T-helper 2 cell (primary cell): ENCODE measurements at regions not wholly inside any gene's neighbourhood (a gene's known extent, or its start where the extent isn't known, plus 50 kb on each side); places are given as distances from the start of the nearest gene placed in this dataset.

ENCODE experiments used
- DNase-seq, 5 experiments: peaks; one replicate each; pipeline versions ENCODE4 v3.0.0 to v3.0.0-alpha.2; 2012 to 2022

DNA sequence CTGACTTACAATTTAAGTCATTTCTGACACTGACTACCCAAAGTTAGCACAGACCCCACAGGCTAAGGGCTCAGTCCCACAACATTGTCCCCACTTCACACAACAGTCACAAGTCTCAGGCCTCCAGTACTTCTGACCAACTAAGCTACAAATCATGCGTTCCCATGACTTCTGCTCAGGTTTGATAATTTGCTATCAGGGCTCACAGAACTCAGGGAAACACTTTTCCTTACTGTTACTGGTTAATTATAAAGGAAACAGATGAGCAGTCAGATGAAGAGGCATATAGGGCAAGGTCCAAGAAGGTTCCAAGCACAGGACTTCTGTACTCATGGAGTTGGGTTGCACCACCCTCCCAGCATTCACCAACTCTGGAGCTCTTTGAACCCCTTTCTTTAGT lies 151.2 kb upstream of the TNR start:
- no peak for DNase-seq

DNA sequence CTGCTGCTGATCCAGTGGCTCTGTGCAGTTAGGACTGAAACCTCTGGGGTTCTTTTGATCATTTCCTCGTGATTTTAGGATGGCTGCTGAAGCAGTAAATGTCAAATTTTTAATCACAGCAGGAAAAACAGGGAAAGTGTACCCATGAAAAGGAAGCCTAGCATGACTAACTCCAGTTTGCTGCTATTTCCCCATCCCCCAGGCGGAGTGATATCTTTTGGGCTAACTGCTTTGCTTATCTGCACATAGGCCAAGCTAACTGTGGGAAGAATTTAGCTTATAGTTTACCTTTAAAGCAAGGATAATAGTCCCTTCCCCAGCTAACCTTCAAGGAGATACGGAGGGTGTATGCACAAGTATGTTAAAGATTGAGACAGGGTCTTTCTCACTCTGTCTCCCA lies 149.8 kb upstream of the TNR start:
- no peak for DNase-seq

DNA sequence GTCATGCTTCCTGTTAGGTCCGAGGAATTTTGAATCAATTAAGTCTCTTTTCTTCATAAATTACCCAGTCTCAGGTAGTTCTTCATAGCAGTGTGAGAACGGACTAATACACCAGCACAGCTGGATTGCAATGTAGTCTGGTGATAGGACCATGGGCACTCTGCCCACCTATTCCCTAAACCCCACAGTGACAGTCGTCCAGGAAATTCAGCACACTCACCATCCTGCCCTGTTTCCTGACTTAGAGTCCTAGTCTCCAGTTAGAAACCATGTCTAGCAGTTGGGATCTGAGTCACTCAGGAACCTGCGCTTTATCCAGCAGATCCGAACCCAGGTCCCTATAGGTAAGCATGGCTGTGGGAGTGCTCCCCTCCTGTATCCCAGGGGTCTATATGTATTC lies 149.3 kb upstream of the TNR start:
- no peak for DNase-seq

DNA sequence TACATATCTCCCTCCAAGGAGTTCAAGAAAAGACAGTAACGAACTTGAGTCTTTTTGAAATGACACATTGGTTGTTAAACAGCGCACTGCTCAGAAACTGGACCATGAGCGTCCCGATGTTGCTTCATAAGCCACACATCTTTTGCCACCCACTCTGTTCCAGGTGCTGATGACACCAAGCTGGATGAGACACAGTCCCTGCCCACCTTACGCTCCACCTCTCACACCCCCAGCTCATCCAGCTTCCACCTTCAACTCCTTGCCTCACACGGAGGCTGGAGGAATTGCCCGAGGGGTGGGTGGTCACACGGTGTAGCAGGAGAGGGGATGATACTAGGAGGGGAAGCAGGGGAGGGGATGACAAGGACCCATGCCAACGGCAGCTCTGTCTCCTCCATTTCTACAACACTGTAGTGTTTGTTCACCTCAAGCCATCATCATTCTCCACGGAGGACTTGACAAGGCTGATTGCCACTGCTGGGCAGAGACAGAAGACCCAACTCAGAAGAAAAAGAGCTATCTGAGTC lies 148.5 kb upstream of the TNR start:
- no peak for DNase-seq

DNA sequence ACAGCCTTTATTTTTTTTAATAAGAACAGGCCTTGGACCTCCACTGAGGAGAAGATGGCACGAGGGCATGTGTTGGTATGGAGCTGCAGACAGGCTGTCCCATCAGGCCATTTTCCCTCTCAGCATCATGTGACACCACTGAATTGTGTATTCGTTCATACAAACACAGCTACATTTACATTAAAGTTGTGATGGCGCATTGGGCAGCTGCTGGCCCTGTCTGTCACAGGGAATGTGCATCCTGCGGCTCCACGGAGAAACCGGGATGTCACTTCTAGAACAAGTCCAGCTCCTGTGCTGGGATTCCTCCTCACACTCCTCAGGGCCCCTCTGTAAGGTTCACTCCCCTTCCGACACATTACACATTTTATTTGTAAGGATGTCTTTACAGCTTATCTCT lies 147.6 kb upstream of the TNR start:
- DNase-seq = no peak

DNA sequence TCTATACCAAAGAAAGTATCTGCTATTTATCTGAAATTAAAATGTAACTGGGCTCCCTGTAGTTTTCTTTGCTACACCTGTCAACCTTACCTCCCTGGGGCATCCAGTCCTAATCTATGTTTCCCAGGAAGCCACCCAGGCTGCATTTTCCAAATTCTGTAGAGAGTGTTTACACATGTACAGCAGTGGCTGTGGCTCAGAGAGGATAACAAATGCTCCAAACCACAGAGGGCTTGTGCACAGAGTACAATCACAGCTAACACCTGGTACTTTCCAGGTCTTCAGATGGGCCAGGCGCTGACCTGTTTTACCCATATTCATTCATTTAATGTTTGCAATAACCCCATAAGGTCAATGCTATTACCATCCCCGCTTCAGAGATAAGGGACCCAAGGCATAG lies 146.5 kb upstream of the TNR start:
- DNase-seq = no peak

DNA sequence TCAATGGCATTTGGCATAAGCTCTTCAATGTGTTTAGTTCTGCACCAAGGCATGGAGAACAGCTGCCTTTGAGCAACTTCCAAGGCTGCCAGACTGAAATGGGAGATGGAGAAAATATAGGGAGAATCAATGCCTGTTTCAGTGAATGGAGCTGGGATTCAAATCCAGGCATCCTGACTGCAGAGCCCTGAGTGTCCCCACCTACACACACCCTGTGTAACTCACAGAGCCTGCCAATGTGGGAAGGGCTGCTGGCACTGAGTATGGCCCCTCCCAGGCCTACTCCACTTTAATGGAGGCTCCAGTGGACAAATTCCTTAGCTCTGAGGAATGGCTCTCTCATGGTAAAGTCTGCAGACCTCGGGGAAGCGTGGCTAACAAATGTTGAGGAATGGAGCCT lies 145.6 kb upstream of the TNR start:
- no peak for DNase-seq

DNA sequence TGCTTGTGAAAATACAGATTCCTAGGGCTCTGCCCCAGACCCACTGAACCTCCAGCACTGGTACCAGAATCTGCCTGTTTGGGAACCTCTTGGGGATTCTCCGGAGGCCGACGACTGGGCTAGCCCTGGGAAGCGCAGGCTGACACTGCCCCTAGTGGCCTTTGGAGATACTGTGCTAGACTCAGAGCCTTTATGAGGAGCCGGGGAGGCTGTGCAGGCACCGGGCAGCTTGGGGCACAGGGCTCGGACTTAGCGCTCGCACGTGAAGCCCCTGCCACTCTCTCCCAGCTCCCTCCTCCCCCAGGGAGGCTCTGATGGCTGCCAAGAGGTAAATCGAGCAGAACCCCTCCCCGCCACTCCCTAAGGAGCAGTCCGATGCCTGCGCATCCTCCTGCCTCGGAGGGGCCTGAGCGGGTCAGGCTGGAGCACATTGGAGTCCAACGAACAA lies 144.6 kb upstream of the TNR start:
- peak in 1 of 5 experiments; percentile 10 for DNase-seq

DNA sequence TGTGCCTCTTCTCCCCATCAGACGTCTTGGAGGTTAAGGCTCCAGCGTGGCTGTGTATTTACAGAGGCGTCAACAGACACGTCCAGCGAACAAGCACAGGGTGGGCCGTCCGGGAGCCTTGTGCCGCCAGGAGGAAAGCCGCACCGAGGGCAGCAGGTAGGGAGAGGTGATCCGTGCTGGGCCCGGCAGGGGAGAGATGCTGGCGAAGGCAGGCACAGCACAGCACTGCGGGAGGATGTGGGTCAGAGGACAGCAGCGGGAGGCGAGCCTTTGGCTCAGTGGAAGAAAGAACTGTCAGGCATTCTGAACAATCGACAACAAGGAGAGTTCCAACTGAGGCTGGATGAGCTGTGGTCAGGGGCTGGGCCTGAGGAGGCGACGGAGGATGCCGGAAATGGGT lies 144.1 kb upstream of the TNR start:
- no peak for DNase-seq

DNA sequence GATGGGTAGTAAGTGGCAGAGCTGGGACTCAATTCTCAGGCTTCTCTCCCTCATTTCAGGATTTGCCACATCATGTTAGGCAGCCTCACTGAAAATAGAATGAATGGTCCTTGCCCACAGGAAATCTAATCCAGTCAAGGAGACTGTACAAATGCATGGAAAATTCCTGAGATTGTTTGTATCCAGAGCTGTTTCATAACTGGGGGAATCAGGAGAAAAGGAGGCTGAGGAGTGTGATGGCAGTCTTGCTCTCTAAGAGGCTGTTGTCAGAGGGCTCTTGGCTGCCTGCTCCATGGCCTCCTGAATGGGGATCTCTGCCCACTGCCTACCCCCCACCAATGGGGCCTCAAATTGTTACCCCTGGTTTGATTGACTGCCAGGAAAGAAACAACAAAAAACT lies 141.9 kb upstream of the TNR start:
- no peak for DNase-seq

DNA sequence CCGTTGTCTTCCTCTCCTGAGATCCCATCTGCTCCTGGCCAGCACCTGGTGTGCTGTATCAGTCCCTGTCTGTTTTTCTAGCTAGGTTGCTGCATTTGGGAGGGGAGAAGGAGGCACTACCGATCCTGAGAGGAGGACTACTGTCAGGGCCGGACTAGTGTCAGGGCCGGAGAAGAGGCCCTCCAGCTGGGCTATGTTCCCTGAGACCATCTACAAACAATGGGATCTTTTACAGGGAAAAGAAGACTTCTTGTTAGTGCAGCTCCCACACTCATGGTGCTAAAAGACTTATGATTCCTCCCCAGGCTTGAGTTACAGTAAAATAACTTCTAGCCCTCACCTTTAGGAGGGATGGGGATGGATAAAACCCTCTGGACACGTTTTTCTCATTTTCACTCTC lies 141.0 kb upstream of the TNR start:
- no peak for DNase-seq

DNA sequence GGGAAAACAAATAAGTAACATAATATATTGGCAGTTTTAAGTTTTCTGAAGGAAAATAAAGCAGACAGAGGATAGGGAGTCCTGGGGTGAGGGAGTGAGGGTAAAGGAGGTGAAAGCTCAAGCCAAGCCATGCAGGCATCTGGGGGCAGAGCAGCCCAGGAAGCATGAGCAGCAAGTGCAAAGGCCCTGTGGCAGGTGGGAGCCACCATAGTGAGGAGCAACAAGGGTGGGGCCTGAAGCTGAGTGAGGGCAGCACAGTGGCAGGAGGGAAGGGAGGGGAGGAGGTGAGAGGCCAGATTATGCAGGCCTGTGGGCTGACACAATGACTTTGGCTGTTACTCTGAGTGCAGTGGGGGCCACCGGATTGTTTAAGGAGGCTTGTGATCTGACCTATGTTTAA lies 138.8 kb upstream of the TNR start:
- no peak for DNase-seq

DNA sequence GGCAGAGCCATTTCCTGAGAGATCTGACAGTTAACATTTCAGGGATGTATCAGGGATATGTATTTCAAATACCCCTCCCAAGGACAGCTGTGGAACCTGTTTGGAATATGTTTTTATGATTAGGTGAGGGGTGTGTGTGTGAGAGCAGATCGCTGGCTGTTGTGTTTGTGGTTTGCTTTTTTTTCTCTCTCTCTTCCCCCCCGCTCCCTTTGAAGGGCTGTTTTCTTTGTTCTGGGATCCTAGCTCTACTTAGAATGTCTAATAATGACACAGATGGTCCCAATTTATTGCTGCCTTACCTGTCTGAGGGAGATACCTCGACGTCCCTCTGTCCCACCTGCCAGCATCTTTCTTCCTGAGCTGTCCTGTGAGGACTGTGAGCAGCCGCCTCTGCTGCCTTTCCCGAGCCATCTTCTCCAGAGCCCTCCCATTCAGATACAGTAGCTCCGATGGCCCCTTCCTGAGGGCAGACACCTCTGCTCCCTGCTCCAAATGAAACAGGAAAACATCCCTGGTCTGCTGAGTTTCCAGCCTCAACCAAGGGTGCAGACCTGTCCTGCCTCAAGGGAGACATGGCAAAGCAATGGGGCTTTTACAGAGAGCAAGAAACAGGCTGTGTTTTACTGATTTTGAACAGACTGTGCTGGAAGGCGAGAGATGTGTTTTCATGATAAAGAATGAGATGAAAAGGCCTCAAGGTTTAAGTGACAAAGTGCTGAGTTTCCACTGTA lies 138.0 kb upstream of the TNR start:
- no peak for DNase-seq

DNA sequence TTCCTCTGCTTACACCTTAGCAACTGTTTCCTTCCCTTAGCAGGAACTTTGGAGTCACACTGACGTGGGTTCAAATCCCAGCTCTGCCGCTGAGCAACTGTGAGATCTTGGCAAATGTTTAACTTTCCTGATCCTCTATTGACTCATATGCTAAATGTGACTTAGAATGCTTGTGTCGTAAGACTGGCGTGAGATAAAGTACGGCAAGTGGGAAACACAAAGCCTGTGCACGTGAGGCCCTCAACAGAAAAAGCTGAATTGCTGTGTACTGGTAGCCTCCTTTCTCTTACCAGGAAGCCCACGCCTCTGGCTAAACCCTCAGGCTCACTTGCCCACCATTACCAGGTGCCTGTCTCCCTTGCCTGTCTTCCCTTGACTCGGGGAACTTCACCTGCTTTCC lies 135.4 kb upstream of the TNR start:
- no peak for DNase-seq

DNA sequence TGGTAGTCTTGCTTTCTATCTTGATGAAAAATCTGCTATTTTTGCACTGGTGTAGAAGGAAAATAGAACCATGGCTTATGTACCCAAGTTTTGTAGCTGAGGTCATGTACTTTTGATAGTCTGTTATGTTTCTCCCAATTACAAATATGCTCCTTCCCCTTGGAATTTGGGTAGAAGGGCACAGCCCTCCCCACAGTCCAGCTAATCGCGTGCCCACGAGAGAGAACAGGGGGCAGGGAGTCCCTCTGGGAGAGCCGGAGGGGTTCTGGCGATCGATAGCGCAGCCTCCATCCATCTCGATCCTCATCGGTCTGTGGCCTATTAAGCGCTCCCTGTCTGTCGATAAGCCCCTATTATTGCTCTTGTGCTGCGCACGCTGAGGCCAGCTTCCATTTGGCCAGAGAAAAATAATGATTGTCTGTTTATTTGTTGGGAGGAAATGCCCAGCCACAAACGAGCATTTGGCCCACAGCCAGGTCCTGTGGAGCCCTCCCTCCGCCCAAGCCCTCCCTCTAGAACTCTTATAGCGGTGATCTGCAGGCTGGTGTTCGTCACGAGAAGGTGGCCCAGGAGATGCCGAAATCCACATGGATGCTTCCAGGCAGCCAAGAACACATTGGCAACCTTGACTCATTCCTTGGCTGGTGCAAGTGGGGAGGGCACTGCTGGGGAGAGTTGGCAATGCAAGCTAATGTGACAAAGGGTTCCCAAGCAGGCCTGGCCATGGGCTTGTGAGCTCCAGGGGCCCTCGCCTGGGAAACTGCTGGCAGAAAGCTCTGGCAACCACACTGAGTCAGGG lies 134.7 kb upstream of the TNR start:
- no peak for DNase-seq

DNA sequence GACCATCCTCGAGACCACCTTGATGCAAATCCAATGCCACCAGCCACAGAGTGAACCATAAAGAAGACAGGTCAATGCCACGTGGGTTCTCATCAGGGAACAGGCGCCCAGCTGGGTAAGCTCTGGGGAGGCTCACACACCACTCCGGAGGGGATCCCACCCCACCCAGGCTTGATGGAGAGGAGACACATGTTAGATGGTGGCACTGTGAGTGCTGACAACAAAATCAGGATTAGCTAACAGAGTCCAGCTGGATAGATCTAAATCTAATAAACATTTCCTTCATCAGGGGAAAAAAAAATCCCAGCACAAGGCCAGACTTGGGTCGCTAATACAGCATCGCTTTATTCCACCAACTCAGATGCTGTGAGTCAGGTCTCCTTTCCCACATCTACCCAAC lies 132.2 kb upstream of the TNR start:
- no peak for DNase-seq

DNA sequence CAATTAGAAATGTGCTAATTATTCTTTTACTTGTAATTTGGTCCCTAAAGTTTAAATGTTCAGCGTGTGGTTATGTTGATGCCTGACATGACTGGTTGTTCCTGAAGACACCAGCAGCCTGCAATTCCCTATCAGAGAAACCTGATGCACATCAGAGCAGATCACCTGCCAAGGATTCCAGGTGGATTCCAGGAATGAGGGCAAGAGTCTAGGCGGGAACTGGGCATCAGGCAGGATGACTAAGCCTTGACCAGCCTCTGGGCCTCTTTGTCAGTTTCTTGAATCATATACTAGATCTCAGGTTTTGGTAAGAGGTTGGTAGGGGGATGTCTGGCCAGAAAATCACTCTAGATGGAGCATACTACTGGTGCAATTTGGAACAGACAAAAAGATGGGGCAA lies 130.7 kb upstream of the TNR start:
- DNase-seq = no peak

DNA sequence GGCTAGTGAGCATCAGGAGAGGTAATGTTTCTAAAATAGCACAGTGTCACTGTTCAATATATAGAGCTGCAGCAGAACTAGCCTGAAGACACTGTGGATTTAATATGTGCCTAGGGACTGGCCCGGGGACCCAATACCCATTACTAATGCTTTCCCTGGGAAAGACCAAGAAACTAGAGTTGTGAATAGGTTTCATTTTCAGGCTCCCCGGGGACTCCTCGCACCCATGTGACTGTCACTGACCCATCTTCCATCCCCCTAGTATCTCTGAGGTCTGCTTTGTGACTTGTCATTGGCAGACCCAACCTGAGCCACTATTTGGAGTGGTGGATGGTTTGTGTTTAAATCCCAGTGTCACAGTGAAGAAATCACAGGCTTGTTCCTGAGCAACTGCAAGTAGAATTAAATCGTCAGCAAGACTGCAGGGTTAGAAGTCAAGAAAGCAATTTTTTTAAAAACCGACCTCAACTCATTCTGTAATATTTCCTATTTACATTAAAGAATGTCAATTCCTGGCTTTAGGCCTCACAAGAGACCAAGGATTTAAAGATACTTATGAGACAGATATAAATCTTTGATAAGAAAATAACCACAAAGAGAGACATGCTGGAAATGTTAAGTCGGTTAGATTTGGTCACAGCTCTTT lies 130.0 kb upstream of the TNR start:
- no peak for DNase-seq

DNA sequence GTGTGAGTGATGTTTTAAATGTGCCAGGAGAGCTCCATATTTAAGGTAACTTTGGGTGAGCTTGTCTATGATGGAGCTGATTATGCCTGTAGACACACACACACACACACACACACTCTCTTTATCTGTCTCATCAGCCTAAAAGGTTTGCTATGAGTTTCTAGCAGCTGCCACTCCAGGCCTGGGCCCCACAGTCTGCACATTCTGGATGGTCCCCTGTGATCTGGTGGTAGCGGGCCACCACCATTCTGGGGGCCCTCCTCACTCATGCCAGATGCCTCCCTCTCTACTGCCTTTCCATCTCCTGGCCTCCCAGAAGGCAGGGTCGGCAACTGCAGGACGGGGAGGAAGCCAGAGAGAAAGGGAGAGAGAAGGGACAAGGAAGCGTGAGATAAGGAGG lies 129.2 kb upstream of the TNR start:
- DNase-seq = no peak

DNA sequence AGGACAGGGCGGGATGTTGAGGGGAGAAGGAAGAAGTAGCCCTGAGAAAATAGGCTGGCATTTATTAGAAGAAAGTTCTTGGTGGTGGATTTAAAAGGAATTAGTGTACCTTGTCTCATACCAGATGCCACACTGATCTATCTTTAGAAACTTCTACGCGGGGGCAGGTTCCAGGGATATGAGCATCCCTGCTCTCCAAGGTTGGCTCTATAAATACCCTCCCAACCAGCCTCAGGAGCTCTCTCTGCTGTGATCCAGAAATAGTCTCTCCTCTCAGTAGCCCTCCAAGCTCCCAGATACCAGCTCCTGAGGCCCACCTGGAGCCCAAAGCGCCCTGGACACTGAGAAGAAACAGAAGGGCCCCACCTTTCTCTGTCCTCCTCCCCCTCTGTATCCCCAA lies 128.3 kb upstream of the TNR start:
- no peak for DNase-seq

DNA sequence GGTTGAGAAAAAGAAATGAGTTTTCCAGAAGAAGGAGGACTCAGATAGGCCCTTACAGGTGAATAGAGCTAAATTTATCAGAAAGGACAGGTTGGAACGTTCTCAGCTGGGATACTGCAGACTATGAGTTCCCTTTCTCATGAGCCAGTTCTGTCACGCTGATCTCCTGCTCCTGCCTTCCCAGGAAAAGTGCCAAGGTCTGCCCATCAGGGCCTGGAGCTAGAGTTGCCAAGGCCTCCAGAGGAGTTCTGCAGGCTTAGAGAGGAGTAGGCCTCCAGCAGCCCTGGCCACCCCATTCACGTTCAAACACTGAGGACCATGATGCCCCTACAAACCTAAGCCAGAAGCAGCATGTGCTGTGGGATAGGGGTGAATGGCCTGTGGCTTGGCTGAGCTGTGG lies 126.8 kb upstream of the TNR start:
- DNase-seq = no peak

DNA sequence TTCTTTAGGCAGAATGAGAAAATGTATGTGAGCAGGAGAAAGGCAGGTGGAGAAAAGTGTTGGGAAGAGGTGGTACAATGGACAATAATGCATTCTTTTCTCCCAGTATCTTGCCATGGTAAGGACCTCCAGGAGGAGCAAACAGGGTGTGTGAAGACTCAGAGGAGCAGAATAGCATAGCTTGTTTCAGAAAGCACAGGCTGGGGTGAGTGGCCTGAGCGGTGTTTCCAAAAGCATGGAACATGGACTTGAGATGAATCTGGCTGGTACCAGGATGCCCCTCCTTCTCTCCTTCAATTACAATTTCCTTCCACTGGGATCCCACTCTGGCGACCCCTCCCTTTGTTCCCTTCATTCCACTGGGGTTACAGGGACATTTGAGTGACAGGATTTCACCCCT lies 123.4 kb upstream of the TNR start:
- no peak for DNase-seq

DNA sequence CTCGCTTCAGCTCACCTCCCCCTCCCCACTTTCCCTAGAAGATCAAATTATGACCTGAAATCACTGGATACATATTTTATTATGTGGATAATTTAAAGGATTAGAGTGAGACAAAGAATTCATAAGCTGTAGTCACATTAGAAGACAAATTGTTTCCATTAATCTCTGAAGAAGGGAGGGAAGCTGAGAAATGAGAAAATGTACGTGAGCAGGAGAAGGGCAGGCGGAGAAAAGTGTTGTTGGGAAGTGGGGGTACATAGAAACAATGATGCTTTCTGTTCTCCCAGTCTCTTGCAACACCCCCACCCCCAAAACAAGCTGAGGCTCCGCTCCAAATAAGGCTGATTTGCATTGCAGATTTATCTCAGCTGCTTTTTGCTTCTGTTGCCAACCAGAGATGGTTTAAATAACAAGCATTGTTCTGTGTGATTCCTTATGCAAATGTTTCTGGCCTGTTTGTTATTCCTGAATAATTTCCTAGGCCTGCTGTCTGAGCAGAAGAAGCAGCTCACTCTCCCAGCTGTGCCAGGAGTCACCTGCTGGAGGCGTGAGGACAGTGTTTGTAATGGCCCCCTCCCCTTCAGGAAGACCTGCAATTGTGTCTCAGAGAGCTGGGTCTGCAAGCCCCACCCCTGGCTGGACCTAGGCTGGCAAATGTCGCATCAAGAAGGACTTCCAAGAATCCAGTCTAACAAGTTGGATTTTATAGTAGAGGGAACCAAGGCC lies 121.8 kb upstream of the TNR start:
- DNase-seq = no peak
